HG02938 (cell line): ENCODE measurements at regions not wholly inside any gene's neighbourhood (a gene's known extent, or its start where the extent isn't known, plus 50 kb on each side); places are given as distances from the start of the nearest gene placed in this dataset.
A peak's percentile ranks its signal among the peaks of the same experiment; 100 is the strongest.
"Not testable (repeated sequence)": the region's sequence is repeated elsewhere in the genome, so short reads cannot be mapped to it uniquely, and the experiment has no call there.

Experiments used
- ATAC-seq: cut with Tn5 transposase; IDR thresholded peaks from one replicate; pipeline ENCODE4 v1.9.1; 2021; ENCODE audit warnings: mild to moderate bottlenecking, moderate library complexity; ENCODE audit not compliant: unreplicated experiment

DNA sequence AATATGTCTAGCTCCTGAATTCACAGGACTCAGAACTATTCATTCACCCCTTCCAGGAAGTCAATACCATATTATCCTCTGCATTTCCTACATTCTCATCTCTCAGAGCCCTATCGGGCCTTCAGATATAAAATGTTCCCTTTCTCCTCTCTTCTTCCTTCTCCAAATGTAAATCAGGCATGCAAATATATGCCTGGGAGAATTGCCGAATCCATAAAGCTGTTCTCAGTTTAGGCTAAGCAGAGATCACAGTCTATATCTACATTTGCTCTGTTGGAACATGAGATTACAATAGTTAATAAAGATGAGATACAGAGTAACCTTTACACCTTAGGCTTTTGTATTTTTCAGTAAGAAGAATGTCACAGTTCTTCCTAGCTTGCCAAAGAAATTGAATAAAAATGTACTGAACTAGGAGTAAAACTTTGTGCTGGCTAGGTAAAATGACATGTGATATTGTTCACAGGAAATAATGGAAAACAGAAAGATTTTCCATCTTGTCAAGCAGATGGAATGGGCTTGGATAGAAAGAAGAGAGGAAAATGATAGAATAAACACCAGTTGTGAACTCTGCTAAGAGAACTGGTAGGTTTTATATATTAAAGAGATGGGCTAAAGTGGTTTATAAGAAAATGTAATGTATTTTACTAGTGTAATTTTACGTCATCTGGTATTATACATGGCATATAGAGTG lies 161.5 kb downstream of the NRIP1 start:
- ATAC-seq: no peak

DNA sequence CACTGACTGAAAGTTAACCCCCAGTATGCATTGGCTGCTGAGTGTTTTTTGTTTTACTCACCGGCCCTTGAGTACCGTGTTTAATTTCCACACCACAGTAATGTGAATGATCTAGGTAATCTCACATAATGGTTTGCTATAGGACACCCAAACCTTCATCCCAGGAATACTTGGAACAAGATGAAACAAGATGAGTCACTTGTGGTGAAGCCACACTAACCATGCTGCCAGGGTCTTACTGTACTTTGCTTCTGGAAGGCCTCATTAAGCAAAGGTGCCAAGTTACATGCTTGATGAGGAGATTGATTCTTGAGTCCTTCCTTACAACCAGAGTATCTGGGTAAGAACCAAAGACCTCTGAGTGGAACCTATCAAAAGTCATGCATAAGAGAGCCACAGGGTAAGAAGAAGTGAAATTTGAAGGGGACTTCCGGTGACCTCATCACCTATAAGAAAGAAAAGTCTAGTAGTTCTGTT lies 163.3 kb downstream of the NRIP1 start:
- ATAC-seq: peak; percentile 92

GRCh38 chr21:14900611-14901010 lies 164.2 kb downstream of the NRIP1 start:
- ATAC-seq: no peak

GRCh38 chr21:14900058-14900457 lies 164.7 kb downstream of the NRIP1 start:
- ATAC-seq: no peak

- no peak for ATAC-seq
These were observed 169.0 kb downstream of the NRIP1 start for GRCh38 chr21:14895792-14896191.

DNA sequence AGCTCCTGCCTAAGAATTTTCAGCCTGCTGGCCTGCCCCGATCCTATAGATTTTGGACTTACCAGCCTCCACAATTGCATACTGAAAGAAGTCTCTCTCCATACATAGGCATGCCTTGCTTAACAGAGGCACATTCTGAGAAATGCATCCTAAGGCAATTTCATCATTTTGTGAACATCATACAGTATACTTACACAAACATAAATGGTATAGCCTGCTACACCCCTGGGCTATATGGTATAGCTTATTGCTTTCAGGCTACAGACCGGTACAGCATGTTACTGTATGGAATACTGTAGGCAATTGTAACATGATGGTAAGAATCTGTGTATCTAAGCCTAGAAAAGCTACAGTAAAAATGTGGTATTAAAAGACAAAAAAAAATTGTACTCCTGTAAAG lies 174.7 kb downstream of the NRIP1 start:
- no peak for ATAC-seq

DNA sequence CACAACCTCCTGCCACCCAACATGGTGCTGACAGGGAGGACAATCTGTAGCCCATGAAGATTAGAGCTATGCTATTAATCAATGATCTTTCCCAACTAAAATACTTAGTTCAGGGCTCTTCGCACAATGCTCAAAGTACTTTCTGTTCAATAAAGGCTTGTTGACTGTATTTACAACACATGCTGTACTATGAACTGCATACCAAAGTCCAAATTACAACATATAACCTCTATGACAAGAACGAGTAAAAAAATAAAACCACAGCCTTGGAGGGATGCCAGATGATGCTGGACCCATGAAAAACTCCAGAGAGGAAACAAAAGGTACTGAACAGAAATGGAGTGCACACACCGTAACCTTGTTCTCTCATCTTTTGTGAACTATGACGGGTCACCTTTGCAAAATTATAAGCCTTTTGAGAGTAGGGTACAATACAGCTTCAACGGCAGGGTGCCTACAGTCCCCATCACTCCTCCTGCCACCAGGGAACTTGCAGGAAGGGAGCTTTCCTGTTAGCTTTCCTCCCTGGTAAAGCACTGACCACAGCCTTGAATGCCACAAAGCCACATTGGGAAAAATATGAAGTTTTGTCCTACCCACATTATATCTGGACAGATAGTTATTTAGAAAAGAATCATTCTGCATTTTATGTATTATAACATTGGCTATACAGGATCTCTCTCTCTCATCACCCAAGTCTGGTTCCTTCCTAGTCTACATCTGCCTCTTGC lies 175.6 kb downstream of the NRIP1 start:
- ATAC-seq: no peak

DNA sequence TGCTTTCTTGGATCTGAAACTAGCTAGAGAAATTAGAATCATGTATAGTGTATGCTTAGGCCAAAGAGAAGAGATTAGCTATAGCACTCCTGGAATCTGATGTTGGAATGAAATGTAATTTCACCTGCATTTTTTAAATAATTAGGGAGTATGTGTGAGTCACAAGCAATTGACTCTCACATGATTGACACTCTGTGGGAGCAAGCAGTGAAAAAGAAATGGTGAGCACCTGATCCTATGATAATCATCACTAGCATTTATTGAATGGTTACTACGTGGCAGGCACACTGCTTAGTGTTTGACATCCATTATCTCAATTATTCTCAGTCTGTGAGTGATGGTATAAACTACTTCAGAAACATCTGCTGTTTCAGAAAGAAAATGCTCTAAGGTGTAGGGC lies 176.6 kb downstream of the NRIP1 start:
- no peak for ATAC-seq

GRCh38 chr21:14886001-14886400 lies 178.8 kb downstream of the NRIP1 start:
- ATAC-seq: no peak

- no peak for ATAC-seq
These were observed 181.4 kb downstream of the NRIP1 start for GRCh38 chr21:14883351-14883750.

DNA sequence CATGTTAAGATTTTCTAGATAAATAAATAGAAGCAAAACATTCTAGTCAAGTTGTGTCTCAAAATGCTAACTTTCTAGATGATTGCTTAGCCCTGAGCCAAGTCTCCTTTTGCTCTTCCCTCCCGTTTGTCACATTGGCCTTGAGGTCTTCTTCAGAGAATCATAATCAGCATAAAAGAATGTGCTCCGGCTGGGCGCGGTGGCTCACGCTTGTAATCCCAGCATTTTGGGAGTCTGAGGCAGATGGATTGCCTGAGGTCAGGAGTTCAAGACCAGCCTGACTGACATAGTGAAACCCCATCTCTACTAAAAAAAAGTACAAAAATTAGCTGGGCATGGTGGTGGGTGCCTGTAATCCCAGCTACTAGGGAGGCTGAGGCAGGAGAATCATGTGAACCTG lies 182.3 kb downstream of the NRIP1 start:
- ATAC-seq: not testable (repeated sequence)

GRCh38 chr21:14881863-14882499 lies 182.8 kb downstream of the NRIP1 start:
- no peak for ATAC-seq

DNA sequence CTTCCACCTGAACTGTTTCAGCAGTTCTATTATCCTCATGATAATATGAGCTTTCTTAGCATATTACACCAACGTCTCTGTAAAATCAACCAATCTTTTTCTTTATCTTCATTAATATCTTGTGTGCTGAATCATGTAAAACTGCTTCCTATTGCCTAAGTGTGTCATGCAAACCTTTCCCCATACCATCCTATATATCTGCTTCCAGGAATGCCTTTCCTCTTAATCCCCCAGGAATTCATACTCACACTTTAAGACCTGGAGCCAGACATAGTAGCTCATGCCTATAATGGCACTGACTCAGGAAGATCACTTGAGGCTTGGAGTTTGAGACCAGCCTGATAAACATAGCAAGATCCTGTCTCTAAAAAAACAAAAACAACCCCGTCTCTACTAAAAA lies 183.9 kb downstream of the NRIP1 start:
- ATAC-seq: no peak

DNA sequence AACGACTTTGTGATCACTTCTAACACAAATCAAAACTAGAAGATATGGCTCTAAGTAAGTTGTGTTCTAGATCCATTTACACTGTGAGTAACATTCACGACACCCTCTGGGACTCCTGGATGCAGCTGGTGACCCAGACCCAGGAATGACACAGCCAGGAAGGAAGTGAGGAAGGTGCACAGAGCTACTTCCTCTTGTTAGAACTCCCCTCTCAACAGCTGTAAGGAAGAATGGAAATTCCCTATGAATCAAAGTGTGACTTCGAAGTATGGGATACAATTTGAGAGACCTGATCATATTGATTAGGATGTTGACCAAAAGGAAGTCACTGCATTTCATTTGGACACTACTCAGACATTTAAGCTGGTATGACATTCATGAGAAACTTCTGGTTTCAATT lies 185.3 kb downstream of the NRIP1 start:
- ATAC-seq: no peak

DNA sequence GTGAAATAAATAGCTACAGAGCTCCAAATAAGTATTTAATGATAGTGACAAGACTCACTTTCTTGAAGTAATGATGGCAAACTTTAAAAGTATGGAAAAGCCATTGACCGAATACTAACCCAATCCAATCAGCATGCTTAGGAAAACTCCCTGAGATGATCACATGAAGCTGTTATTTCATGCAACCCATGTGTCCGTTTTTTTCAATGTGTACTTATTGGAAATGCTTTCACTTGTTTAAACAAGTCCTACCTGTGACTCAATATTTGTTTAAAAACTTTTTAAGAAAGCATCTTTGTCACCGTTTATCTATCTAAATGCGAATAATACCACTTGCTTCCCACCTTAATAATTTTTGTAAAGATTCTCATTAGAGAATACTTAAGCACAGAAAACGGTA lies 185.8 kb downstream of the NRIP1 start:
- ATAC-seq: no peak

DNA sequence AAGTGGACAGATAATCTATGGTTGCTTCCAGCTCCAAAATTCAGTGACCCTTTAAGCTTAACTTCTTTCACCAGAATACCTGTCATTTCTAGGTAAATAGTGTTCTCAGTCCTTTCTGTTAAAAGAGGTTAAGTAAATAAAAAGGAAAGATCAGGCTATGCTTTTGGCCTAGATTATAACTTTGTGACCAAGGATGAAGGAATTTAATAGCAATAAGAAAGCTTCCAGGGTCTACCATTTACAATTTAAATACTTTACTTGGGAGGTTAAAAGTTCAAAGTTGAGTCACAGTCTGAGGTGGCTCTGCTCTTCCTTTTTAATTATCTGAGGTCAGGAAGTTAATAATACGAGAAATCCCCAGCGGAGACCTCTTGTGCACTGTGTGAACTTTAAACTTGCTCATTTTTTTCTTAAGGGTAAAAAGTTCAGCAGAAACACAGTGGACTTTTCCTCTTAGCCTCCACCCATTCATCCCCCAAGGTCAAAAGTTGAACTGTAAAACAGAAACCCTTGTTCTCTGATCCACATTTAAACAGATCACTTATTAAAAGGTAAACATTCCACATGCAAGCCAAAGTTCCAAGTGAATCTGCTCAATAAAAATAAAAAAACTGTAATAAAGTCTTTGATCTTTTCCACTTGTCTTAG lies 187.1 kb downstream of the NRIP1 start:
- ATAC-seq: peak; percentile 60

DNA sequence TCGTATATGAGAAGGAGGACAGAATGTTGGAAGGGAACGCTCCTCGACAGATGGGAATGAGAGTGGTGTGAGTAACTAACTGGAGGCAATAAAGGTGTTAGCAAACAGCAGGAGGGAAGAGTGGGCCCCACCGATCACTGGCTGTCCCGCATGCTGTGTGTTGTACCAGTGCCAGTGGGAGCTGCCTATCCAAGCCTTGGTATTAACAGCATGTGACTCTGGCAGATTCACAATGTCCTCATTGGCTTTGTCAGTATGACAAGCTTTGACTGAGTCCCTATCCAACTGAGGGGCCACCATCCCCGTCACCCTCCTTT lies 188.3 kb downstream of the NRIP1 start:
- no peak for ATAC-seq

- ATAC-seq: peak; percentile 60
These were observed 188.9 kb downstream of the NRIP1 start for GRCh38 chr21:14875704-14876523.

DNA sequence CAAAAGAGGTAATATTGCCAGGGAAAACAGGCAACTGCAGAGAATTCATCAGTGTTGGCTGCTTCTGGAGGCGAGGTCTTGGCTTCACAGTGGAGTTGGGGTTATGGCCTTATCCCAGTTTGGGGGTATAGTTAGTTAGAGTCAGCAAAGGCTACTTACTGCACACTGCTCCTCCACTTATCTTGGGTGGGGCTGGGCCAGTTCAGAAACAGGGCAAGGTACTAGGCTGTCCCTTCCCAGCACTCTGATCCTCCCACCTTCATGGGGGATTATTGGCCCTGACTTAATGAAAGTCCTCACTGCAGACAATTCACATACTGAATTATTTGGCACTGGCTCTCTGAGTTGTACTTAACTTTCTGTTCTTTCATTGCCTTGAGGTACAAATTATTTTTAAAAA lies 189.6 kb downstream of the NRIP1 start:
- ATAC-seq: no peak

GRCh38 chr21:14874379-14874778 lies 190.4 kb downstream of the NRIP1 start:
- no peak for ATAC-seq

DNA sequence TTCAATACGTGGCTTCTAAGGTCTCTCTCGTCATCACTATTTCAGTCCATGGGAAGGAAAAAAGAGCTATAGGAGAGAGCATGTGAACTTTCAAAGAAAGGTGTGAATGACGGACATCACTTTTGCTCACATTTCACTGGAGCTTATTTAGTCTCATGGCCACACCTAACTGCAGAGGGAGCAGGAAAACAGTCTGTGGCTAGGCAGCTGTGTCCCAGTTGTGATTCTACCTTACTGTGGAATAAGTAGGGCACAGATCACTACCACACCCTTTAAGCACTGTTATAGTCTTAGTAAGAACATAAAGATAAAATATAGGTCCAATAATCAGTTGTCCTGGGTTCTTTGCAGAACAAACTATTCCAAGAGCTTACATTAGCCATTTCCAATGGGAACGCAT lies 192.9 kb downstream of the NRIP1 start:
- ATAC-seq: no peak
